Coronary artery (tissue), 2 donors: ENCODE measurements at regions not wholly inside any gene's neighbourhood (a gene's known extent, or its start where the extent isn't known, plus 50 kb on each side); places are given as distances from the start of the nearest gene placed in this dataset.

Source experiments
- DNase-seq: peaks from one replicate; pipeline ENCODE4 v3.0.0-alpha.2; 2017; ENCODE audit warnings: low spot score
- H3K27ac ChIP-seq, 2 donors: fragments of 200-600 bp; sonication (generic); one replicate each; pipeline ENCODE4 v1.5.1; 2016 to 2019
- H3K4me3 ChIP-seq: fragments of 200-600 bp; sonication (generic); 2 replicates; pipeline ENCODE4 v1.5.1; 2016; ENCODE audit warnings: mild to moderate bottlenecking, moderate library complexity
- CTCF ChIP-seq: fragments of 200-600 bp; sonication (generic); IDR thresholded peaks from one replicate; pipeline ENCODE4 v1.5.1; 2019; ENCODE audit warnings: antibody characterized with exemption

DNA sequence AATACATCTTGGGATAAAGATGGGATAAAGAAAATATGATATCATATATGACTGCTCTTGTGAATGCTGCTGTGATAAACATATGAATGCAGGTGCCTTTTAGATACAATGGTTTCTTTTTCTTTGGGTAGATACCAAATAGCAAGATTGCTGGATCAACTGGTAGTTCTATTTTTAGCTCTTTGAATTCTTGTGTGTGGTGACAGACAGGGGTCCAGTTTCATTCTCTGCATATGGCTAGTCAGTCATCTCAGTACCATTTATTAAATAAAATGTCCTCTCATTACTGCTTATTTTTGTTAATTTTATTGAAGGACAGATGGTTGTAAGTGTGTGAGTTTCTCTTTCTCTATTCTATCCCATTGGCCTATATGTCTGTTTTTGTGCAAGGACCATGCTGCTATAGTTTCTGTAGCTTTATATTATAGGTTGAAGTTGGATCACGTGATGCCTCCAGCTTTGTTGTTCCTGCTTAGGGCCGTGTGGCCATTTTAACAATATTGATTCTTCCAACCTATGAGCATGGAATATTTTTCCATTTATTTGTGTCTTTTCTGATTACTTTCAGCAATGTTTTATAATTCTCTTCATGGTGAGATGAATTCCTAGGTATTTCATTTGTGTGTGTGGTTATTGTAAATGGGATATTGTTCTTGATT is 1089.8 kb upstream of the CADM2 start:
- H3K27ac ChIP-seq, result no peak overlapping the region
- H3K4me3 ChIP-seq, result no peak overlapping the region
- no peak for TF ChIP-seq CTCF
- no peak for DNase-seq

- DNase-seq, result no peak
- TF ChIP-seq CTCF, result no peak
- no peak overlapping the region for H3K27ac ChIP-seq
- H3K4me3 ChIP-seq, result no peak overlapping the region
These were observed 1085.2 kb upstream of the CADM2 start for GRCh38 chr3:83873550-83873949.

GRCh38 chr3:83877910-83878309 is 1080.9 kb upstream of the CADM2 start:
- Histone ChIP-seq H3K27ac (no peak overlapping the region), H3K4me3 (no peak overlapping the region)
- no peak for DNase-seq
- no peak for TF ChIP-seq CTCF

- DNase-seq, result no peak
- H3K4me3 ChIP-seq, result no peak overlapping the region
- H3K27ac ChIP-seq, result no peak overlapping the region
- no peak for TF ChIP-seq CTCF
These were observed 1076.1 kb upstream of the CADM2 start for GRCh38 chr3:83882701-83883100.

- H3K4me3 ChIP-seq, result no peak overlapping the region
- no peak for DNase-seq
- H3K27ac ChIP-seq, result no peak overlapping the region
- no peak for TF ChIP-seq CTCF
These were observed 1068.6 kb upstream of the CADM2 start for GRCh38 chr3:83890039-83890762.

GRCh38 chr3:83890763-83891135 is 1068.0 kb upstream of the CADM2 start:
- DNase-seq, result no peak
- Histone ChIP-seq H3K27ac (no peak overlapping the region), H3K4me3 (no peak overlapping the region)
- TF ChIP-seq CTCF, result no peak

- Histone ChIP-seq H3K27ac (no peak overlapping the region), H3K4me3 (no peak overlapping the region)
- no peak for TF ChIP-seq CTCF
- no peak for DNase-seq
These were observed 1064.6 kb upstream of the CADM2 start for GRCh38 chr3:83894223-83894622.
